HCT116 (cell line): ENCODE measurements at regions not wholly inside any gene's neighbourhood (a gene's known extent, or its start where the extent isn't known, plus 50 kb on each side); places are given as distances from the start of the nearest gene placed in this dataset.
"Not testable (repeated sequence)": the region's sequence is repeated elsewhere in the genome, so short reads cannot be mapped to it uniquely, and the experiment has no call there.

ENCODE experiments used
- ATAC-seq: fragments of 200-7000 bp; cut with Tn5 transposase; 2 replicates; pipeline ENCODE4 v1.9.1; 2020; ENCODE audit warnings: mild to moderate bottlenecking, moderate library complexity
- BruUV-seq: library from RNA; stranded (reverse); fragments of 400-500 nt; replicated peaks from 2 replicates; lab custom pipeline; 2021; lab: Mats Ljungman, UMichigan
- CTCF ChIA-PET: fragments of 300-600 bp; sonication (Branson Sonifier 250); formaldehyde crosslinking; loops from one replicate; lab custom pipeline; 2021; ENCODE audit warnings: antibody characterized with exemption; lab: Charles Lee
- POLR2A ChIA-PET: fragments of 300-600, 350-600 bp; sonication (Branson Sonifier 250); formaldehyde crosslinking; loops from one replicate; lab custom pipeline; 2021; ENCODE audit warnings: antibody characterized with exemption; lab: Charles Lee
- RAD21 ChIA-PET, 2 experiments: fragments of 300-600 bp; sonication (Branson Sonifier 250); formaldehyde crosslinking; loops; one replicate each; lab custom pipeline; 2023; ENCODE audit warnings: low total read pairs in 2 of 2; ENCODE audit not compliant: uncharacterized antibody in 2 of 2, unreplicated experiment in 2 of 2, low non-redundant PET in 1 of 2; lab: Charles Lee
- DNase-seq: peaks from one replicate; pipeline ENCODE4 v3.0.0-alpha.2; 2010; ENCODE audit warnings: low read depth, low spot score
- H2AFZ ChIP-seq: fragments of 200-600 bp; shearing (Covaris generic), sonication (generic); 2 replicates; pipeline ENCODE4 v1.6.1; 2017; ENCODE audit warnings: low read depth, mixed run types, mixed read lengths, antibody characterized with exemption, low read length; ENCODE audit not compliant: poor library complexity, severe bottlenecking
- H3K27ac ChIP-seq: 2 replicates; pipeline ENCODE4 v1.5.1; 2012; ENCODE audit warnings: low read depth, low read length
- H3K27me3 ChIP-seq: fragments of 200-600 bp; sonication (generic); 2 replicates; pipeline ENCODE4 v1.6.1; 2016; ENCODE audit warnings: mixed run types, low read length, mixed read lengths; ENCODE audit not compliant: insufficient read depth
- H3K36me3 ChIP-seq, 2 experiments: fragments of 200-500 bp in 1 of 2; fragments of 200-600 bp in 1 of 2; sonication (Bioruptor generic) in 1 of 2; sonication (generic) in 1 of 2; 2 replicates each; pipeline versions ENCODE4 v1.5.1 to v1.6.1; 2014 to 2016; ENCODE audit warnings: low read length in 2 of 2, inconsistent platforms in 1 of 2, mixed read lengths in 1 of 2, mixed run types in 1 of 2; ENCODE audit not compliant: insufficient read depth in 2 of 2, control insufficient read depth in 1 of 2
- H3K4me1 ChIP-seq, 2 experiments: fragments of 200-600 bp in 1 of 2; sonication (generic) in 1 of 2; 2 replicates each; pipeline versions ENCODE4 v1.5.1 to v1.6.1; 2012 to 2017; ENCODE audit warnings: low read length in 2 of 2, inconsistent platforms in 1 of 2, mild to moderate bottlenecking in 1 of 2, mixed read lengths in 1 of 2, mixed run types in 1 of 2, moderate library complexity in 1 of 2; ENCODE audit not compliant: insufficient read depth in 2 of 2, control insufficient read depth in 1 of 2
- H3K4me2 ChIP-seq: fragments of 200-600 bp; sonication (generic); 2 replicates; pipeline ENCODE4 v1.6.1; 2017; ENCODE audit warnings: mixed run types, low read length, mixed read lengths
- H3K4me3 ChIP-seq, 2 experiments: fragments of 200-600 bp in 1 of 2; sonication (generic) in 1 of 2; replicated peaks in 1 of 2; 2 replicates each; pipeline ENCODE4 v1.5.1; 2011 to 2016; ENCODE audit warnings: low read length in 2 of 2, control low read depth in 1 of 2, low read depth in 1 of 2, mild to moderate bottlenecking in 1 of 2, mixed read lengths in 1 of 2, mixed run types in 1 of 2
- H3K79me2 ChIP-seq: fragments of 200-600 bp; sonication (generic); 2 replicates; pipeline ENCODE4 v1.6.1; 2017; ENCODE audit warnings: mild to moderate bottlenecking, mixed run types, low read length, moderate library complexity, mixed read lengths; ENCODE audit not compliant: insufficient read depth
- H3K9ac ChIP-seq: fragments of 200-600 bp; sonication (generic); 2 replicates; pipeline ENCODE4 v1.6.1; 2016; ENCODE audit warnings: low read length, mixed read lengths
- H3K9me2 ChIP-seq: fragments of 200-600 bp; sonication (generic), shearing (Covaris generic); 2 replicates; pipeline ENCODE4 v1.6.1; 2017; ENCODE audit warnings: mixed run types, mild to moderate bottlenecking, moderate library complexity; ENCODE audit not compliant: insufficient read depth
- H3K9me3 ChIP-seq, 2 experiments: fragments of 200-500 bp in 1 of 2; fragments of 200-600 bp in 1 of 2; sonication (Bioruptor generic) in 1 of 2; sonication (generic) in 1 of 2; 2 replicates each; pipeline ENCODE4 v1.6.1; 2014 to 2017; ENCODE audit warnings: low read length in 2 of 2, mixed read lengths in 2 of 2, inconsistent platforms in 1 of 2, low read depth in 1 of 2, mild to moderate bottlenecking in 1 of 2, mixed run types in 1 of 2, moderate library complexity in 1 of 2; ENCODE audit not compliant: control insufficient read depth in 1 of 2, insufficient read depth in 1 of 2
- H4K20me1 ChIP-seq: fragments of 200-600 bp; sonication (generic), shearing (Covaris generic); 2 replicates; pipeline ENCODE4 v1.6.1; 2017; ENCODE audit warnings: mixed run types, mild to moderate bottlenecking, moderate library complexity; ENCODE audit not compliant: insufficient read depth
- ATF3 ChIP-seq: IDR thresholded peaks from 2 replicates; pipeline ENCODE4 v1.6.1; 2012
- CEBPB ChIP-seq: IDR thresholded peaks from 2 replicates; pipeline ENCODE4 v1.6.1; 2012; ENCODE audit warnings: low read depth
- ELF1 ChIP-seq: IDR thresholded peaks from 2 replicates; pipeline ENCODE4 v1.6.1; 2012; ENCODE audit warnings: low read depth, borderline replicate concordance
- EZH2 ChIP-seq: fragments of 200-600 bp; sonication (generic); IDR thresholded peaks from 2 replicates; pipeline ENCODE4 v1.6.1; 2017; ENCODE audit warnings: antibody characterized with exemption, mixed run types
- EZH2phosphoT487 ChIP-seq: fragments of 200-600 bp; IDR thresholded peaks from 2 replicates; pipeline ENCODE4 v1.6.1; 2018; ENCODE audit warnings: antibody characterized with exemption, borderline replicate concordance
- FOSL1 ChIP-seq: IDR thresholded peaks from 2 replicates; pipeline ENCODE4 v1.6.1; 2012; ENCODE audit warnings: low read depth
- JUND ChIP-seq: IDR thresholded peaks from 2 replicates; pipeline ENCODE4 v1.6.1; 2012
- MAX ChIP-seq: IDR thresholded peaks from 2 replicates; pipeline ENCODE4 v1.6.1; 2012
- POLR2A ChIP-seq: IDR thresholded peaks from 2 replicates; pipeline ENCODE4 v1.7.0; 2011; ENCODE audit warnings: borderline replicate concordance; ENCODE audit not compliant: insufficient read depth, insufficient read length; ENCODE audit errors: extremely low read depth
- REST ChIP-seq: IDR thresholded peaks from 2 replicates; pipeline ENCODE4 v1.6.1; 2012; ENCODE audit warnings: low read depth
- SP1 ChIP-seq: IDR thresholded peaks from 2 replicates; pipeline ENCODE4 v1.6.1; 2012; ENCODE audit warnings: low read depth
- SRF ChIP-seq: IDR thresholded peaks from 2 replicates; pipeline ENCODE4 v1.6.1; 2012; ENCODE audit warnings: low read depth
- ZFX ChIP-seq: fragments of 450-650 bp; IDR thresholded peaks from 2 replicates; pipeline ENCODE4 v1.6.1; 2017
- ZNF274 ChIP-seq: fragments of 200-500 bp; sonication (Bioruptor generic); IDR thresholded peaks from 2 replicates; pipeline ENCODE4 v1.6.1; 2014; ENCODE audit warnings: mild to moderate bottlenecking, low read depth, low read length, inconsistent platforms
- intact Hi-C: fragments of 100-400 bp; cut with micrococcal nuclease; formaldehyde crosslinking; loops from 2 replicates; pipeline ENCODE4 v1.10.0; 2022

DNA sequence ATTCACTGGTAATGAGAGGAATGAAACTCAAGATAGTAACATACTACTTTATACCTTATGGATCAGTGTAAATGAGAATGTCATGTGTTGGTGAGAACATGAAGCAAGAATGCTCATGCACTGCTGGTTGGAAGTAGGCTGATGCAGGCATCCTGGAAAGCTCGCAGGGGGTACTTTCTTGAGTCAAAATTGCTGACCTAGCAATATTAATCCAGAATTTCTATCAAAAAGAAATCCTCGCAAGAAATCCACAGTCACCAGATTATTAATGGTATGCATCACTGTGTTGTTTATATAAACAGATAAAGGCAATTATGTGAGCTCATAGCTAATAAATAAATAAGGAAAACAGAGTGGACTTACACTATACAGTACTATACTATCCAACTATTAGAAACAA, 713.7 kb upstream of the PKDCC start:
- CTCF ChIA-PET, result no interaction called here

DNA sequence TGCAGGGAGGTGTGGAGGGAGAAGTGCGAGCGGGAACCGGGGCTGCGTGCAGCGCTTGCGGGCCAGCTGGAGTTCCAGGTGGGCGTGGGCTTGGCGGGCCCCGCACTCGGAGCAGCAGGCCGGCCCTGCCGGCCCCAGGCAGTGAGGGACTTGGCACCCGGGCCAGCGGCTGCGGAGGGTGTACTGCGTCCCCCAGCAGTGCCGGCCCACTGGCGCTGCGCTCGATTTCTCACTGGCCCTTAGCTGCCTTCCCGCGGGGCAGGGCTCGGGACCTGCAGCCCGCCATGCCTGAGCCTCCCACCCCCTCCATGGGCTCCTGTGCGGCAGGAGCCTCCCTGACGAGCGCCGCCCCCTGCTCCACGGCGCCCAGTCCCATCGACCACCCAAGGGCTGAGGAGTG, 712.2 kb upstream of the PKDCC start:
- RAD21 ChIA-PET, intact Hi-C loops, H2AFZ ChIP-seq, H3K9me3 ChIP-seq, H3K79me2 ChIP-seq, H3K9me2 ChIP-seq, H3K4me2 ChIP-seq, POLR2A ChIA-PET, H3K27ac ChIP-seq, CTCF ChIA-PET, DNase-seq, H4K20me1 ChIP-seq, ATAC-seq, H3K4me3 ChIP-seq, H3K9ac ChIP-seq, BruUV-seq, H3K27me3 ChIP-seq, H3K36me3 ChIP-seq, H3K4me1 ChIP-seq: not testable (repeated sequence)

More for the DNA sequence above, 713.7 kb upstream of the PKDCC start:
- no peaks in the 10 kb centered on the region for H3K36me3 ChIP-seq
- H3K9ac ChIP-seq, result no peak overlapping the region
- H3K4me2 ChIP-seq, result no peak overlapping the region
- no TSS peak for BruUV-seq
- intact Hi-C loops, result no loop called here
- H3K9me2 ChIP-seq, result no peaks in the 10 kb centered on the region
- ChIA-PET POLR2A (no interaction called here), RAD21 (no interaction called here)
- no peak for DNase-seq
- H3K27me3 ChIP-seq, result no peaks in the 10 kb centered on the region
- H3K4me1 ChIP-seq, result no peaks in the 10 kb centered on the region
- no peak overlapping the region for H3K4me3 ChIP-seq
- ATAC-seq, result no peak
- H2AFZ ChIP-seq, result no peak overlapping the region
- no peak for TF ChIP-seq ZFX
- no peak for TF ChIP-seq EZH2
- TF ChIP-seq FOSL1, result no peak
- no peak for TF ChIP-seq SP1
- no peaks in the 10 kb centered on the region; a peak in 1 of 4 replicates for H3K9me3 ChIP-seq
- H3K27ac ChIP-seq, result no peak overlapping the region
- H3K79me2 ChIP-seq, result no peaks in the 10 kb centered on the region
- no peaks in the 10 kb centered on the region for H4K20me1 ChIP-seq

DNA sequence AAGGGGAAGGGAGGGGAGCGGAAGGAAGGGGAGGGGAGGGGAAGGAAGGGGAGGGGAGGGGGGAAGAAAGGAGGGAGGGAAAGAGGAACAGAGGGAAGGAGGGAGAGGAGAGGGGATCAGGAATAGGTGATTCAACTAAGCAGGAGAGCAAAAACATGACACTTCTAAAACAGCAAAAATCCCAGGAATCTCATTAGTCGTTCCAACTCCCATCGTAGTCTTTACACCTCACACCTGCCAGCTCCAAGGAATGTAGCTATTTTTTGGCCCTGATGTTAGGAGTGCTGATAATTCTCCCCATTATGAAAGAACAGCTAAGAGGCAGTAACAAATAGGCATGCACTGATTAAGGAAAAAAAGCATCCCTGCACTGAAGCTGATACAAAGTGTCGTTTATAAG, 709.9 kb upstream of the PKDCC start:
- no peaks in the 10 kb centered on the region for H3K27me3 ChIP-seq
- no peak overlapping the region for H3K4me3 ChIP-seq
- H3K27ac ChIP-seq, result no peak overlapping the region
- no peaks in the 10 kb centered on the region; a peak in 1 of 4 replicates for H3K9me3 ChIP-seq
- no peaks in the 10 kb centered on the region for H3K4me1 ChIP-seq
- no peak overlapping the region for H3K9ac ChIP-seq
- DNase-seq (no peak), ATAC-seq (no peak)
- H3K4me2 ChIP-seq, result no peak overlapping the region
- POLR2A ChIA-PET, result no interaction called here
- CTCF ChIA-PET, result no interaction called here
- no peaks in the 10 kb centered on the region for H3K36me3 ChIP-seq
- no peaks in the 10 kb centered on the region for H3K79me2 ChIP-seq
- no peak overlapping the region for H2AFZ ChIP-seq
- BruUV-seq, result no TSS peak
- H4K20me1 ChIP-seq, result no peaks in the 10 kb centered on the region
- intact Hi-C loops, result no loop called here
- RAD21 ChIA-PET, result no interaction called here
- no peaks in the 10 kb centered on the region for H3K9me2 ChIP-seq
- TF ChIP-seq ATF3, result no peak
- no peak for TF ChIP-seq SRF
- TF ChIP-seq EZH2phosphoT487, result no peak
- TF ChIP-seq MAX, result no peak
- no peak for TF ChIP-seq ELF1
- TF ChIP-seq REST, result no peak
- TF ChIP-seq CEBPB, result no peak
- TF ChIP-seq ZNF274, result no peak
- TF ChIP-seq JUND, result no peak
- TF ChIP-seq POLR2A, result no peak
